Activated CD4-positive, alpha-beta T cell treated with anti-CD3 and anti-CD28 coated beads, Interleukin-2, amount 50 U/mL, for 48 hours (primary cell): ENCODE measurements at regions not wholly inside any gene's neighbourhood (a gene's known extent, or its start where the extent isn't known, plus 50 kb on each side); places are given as distances from the start of the nearest gene placed in this dataset.

Source experiments
- DNase-seq, 2 experiments: peaks; one replicate each; pipeline ENCODE4 v3.0.0-alpha.2; 2020

GRCh38 chr6:104286641-104287040 lies 573.1 kb downstream of the HACE1 start:
- no peak for DNase-seq

GRCh38 chr6:104284872-104285271 lies 574.8 kb downstream of the HACE1 start:
- DNase-seq = no peak

GRCh38 chr6:104282581-104282980 lies 577.1 kb downstream of the HACE1 start:
- DNase-seq = no peak

- no peak for DNase-seq
These were observed 578.3 kb downstream of the HACE1 start for GRCh38 chr6:104281370-104281769.

GRCh38 chr6:104268389-104268788 lies 591.3 kb downstream of the HACE1 start:
- no peak for DNase-seq

GRCh38 chr6:104266922-104267321 lies 592.8 kb downstream of the HACE1 start:
- DNase-seq = no peak

GRCh38 chr6:104256646-104257045 lies 603.1 kb downstream of the HACE1 start:
- DNase-seq = no peak

- no peak for DNase-seq
These were observed 606.5 kb downstream of the HACE1 start for GRCh38 chr6:104253236-104253635.

- DNase-seq = no peak
These were observed 607.4 kb downstream of the HACE1 start for GRCh38 chr6:104252276-104252675.

- DNase-seq = no peak
These were observed 608.1 kb downstream of the HACE1 start for GRCh38 chr6:104251651-104252050.

- no peak for DNase-seq
These were observed 618.9 kb downstream of the HACE1 start for GRCh38 chr6:104240865-104241264.

GRCh38 chr6:104239971-104240370 lies 619.7 kb downstream of the HACE1 start:
- no peak for DNase-seq

GRCh38 chr6:104229057-104229456 lies 630.7 kb downstream of the HACE1 start:
- no peak for DNase-seq

GRCh38 chr6:104227508-104227907 lies 632.2 kb downstream of the HACE1 start:
- DNase-seq = no peak

- no peak for DNase-seq
These were observed 632.8 kb downstream of the HACE1 start for GRCh38 chr6:104226790-104227446.

- no peak for DNase-seq
These were observed 641.6 kb downstream of the HACE1 start for GRCh38 chr6:104218116-104218515.

- DNase-seq = no peak
These were observed 644.8 kb downstream of the HACE1 start for GRCh38 chr6:104214901-104215300.

GRCh38 chr6:104212977-104213668 lies 646.6 kb downstream of the HACE1 start:
- no peak for DNase-seq

- DNase-seq = no peak
These were observed 652.1 kb downstream of the HACE1 start for GRCh38 chr6:104207635-104208034.

- no peak for DNase-seq
These were observed 658.2 kb downstream of the HACE1 start for GRCh38 chr6:104201557-104201956.

GRCh38 chr6:104187616-104188015 lies 672.1 kb downstream of the HACE1 start:
- DNase-seq = no peak

GRCh38 chr6:104186831-104187230 lies 672.9 kb downstream of the HACE1 start:
- no peak for DNase-seq

- no peak for DNase-seq
These were observed 675.8 kb downstream of the HACE1 start for GRCh38 chr6:104183816-104184435.

GRCh38 chr6:104182811-104183210 lies 676.9 kb downstream of the HACE1 start:
- DNase-seq = no peak
